Left ventricle myocardium superior (tissue), 1 donor: ENCODE measurements at regions not wholly inside any gene's neighbourhood (a gene's known extent, or its start where the extent isn't known, plus 50 kb on each side); places are given as distances from the start of the nearest gene placed in this dataset.
"Not testable (repeated sequence)": the region's sequence is repeated elsewhere in the genome, so short reads cannot be mapped to it uniquely, and the experiment has no call there.

ENCODE experiments used
- ATAC-seq: fragments of 200-7000 bp; cut with Tn5 transposase; one replicate; pipeline ENCODE4 v1.9.1; 2020; ENCODE audit warnings: mild to moderate bottlenecking, moderate library complexity
- DNase-seq: peaks from one replicate; pipeline ENCODE4 v3.0.0-alpha.2; 2020
- intact Hi-C: fragments of 100-400 bp; cut with micrococcal nuclease; formaldehyde crosslinking; loops from one replicate; pipeline ENCODE4 v1.11.0; 2022
- donor health status: DM: no; HTN: yes; CAD: no; lungs with severe emphysema.

DNA sequence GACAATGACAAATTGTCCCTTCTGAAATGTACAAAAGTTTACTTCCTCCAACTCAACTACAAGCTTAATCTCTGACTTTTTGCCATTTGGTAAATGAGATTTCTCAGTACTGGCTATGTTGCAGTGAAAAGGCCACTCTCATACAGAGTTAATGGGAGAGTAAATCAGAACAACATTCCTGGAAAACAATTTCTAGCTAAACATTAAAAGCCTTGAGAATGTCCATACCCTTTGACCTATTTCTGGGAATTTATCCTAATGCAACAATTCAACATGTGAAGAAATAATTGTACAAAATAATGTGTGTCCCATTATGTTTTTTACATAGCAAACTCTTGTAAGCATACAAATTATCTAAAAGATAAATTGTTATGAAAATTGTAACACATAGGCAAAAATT, 56.3 kb upstream of the SPEF2 start:
- intact Hi-C loops: no loop called here
- DNase-seq (no peak), ATAC-seq (no peak)

DNA sequence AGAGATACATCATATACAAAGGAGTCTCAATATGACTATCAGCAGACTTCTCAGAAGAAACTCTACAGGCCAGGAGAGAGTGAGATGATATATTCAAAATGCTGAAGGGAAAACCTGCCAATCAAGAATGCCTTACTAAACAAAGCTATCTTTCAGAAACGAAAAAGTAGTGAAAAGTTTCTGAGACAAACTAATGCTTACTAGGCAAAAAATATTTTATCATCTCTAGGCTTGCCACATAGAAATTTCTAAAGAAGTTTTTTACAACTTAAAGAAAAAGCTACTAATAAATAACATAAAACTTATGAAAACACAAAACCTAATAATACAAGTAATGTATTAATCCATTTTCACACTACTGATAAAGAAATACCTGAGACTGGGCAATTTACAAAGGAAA, 59.9 kb upstream of the SPEF2 start:
- intact Hi-C loops: no loop called here
- DNase-seq: no peak
- ATAC-seq: no peak

DNA sequence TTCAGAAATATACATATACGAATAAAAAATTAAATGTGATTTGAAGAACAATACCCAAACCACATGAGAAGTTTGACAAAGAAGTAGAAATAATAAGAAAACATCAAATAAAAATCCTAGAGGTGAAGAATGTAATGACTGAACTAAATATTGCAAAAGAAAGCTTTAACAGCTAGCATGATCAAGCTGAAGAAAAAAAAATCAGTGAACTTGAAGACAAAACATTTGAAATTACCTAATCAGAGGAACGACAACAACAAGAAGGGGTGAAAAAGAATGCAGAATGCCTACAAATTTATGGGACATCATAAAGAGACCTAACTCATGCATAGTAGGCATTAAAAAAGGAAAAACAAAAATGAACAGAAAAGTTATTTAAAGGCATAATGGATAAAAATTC, 60.5 kb upstream of the SPEF2 start:
- no peak for DNase-seq
- no peak for ATAC-seq
- intact Hi-C loops: no loop called here

DNA sequence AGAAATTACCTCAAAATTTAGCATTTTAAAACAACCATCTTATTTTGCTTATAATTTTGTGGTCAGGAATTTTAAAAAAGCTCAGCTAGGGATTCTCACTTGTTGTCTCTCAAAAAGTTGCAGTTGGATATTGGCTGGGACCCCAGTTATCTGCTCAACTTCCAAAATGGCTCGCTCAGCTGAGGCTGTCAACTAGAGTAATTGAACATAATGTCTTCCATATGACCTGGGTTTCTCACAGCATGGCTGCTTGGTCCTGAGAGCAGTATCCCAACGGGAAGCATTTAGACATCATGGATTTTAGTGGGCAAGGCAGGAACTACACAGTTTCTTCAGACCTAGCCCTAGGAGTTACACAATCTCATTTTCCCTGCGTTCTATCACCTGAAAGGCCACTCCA, 63.6 kb upstream of the SPEF2 start:
- no peak for ATAC-seq
- intact Hi-C loops: no loop called here
- no peak for DNase-seq

DNA sequence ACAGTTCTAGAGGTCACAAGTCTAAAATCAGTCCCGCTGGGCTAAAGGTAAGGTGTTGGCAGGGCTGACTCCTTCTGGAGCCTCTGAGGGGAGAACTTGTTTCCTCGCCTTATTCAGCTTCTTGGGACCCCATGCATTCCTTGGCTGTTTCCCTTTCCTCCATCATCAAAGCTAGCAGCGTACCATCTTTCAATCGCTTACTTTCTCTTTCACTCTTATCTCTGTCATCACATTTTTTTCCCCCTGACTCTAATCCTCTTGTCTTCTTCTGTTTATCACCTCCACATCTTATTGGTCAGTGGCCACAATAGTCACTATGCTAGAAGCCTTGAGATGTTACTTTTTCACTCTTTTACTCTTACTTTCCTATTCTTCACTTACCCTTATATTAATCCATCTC, 72.5 kb upstream of the SPEF2 start:
- DNase-seq (no peak), ATAC-seq (no peak)
- intact Hi-C loops: no loop called here

DNA sequence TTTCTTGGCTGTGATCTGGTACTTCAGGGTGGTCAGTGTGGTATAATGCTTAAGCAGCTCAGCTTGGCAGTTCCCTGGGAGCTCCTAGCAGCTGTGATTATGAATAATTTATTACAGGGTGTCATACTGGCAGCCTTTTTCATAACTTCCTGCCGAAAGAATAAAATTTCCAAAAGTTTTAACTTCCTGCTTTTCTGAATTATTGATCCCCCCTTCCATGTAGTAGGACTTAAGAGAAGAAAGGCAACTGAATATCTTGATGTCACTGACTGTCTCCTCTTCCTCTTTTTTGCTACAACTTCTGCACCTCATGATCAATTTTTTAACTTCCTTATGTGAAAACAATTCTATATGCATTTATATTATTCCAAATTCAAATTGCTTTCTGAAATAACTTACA, 74.3 kb upstream of the SPEF2 start:
- ATAC-seq (no peak), DNase-seq (no peak)
- intact Hi-C loops: no loop called here

DNA sequence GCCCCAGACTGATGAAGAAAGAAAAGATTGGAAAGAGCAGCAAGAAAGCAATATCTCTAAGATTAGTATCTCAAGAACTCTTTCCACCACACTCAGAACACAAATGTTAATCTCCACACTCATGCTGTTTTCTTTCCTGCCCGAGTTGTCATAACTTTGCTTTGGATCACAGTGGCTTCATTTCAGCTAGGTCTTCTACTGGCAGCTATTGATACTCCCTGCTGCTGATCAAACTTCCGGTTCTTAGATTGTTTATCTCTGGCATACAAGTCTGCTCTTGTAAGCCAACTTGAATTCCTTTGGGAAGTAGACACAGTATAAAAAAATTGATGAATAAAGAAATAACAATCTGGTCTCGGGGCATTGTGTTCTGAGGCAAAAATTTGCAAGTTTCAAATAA, 77.7 kb upstream of the SPEF2 start:
- intact Hi-C loops: no loop called here

DNA sequence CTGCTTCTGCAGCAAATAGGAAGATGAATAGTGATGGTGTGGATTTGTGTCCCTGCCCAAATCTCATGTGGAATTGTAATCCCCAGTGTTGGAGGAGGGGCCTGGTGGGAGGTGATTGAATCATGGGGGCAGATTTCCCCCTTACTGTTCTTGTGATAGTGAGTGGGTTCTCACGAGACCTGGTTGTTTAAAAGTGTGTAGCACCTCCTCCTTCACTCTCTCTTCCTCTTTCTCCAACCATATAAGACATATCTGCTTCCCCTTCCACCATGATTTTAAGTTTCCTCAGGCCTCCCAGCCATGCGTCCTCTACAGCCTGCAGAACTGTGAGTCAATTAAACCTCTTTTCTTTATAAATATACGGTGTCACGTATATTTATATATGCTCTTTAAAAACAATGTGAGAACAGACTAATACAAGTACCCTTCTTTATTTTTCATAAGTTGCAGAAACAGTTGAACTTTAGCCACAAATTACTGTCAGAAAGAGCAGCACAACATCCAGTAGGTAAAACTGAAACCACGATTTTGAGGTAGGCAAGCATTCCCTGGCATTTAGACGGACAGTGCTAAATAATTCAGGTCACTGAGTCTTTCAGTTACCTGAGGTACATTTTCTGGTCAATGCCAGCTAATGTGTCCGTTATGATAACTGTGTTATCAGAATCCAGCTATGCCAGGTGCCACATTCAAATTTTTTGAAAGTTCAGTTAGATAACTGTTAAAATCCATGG, 79.3 kb upstream of the SPEF2 start:
- intact Hi-C loops: no loop called here
- no peak for ATAC-seq
- DNase-seq: no peak

More for the DNA sequence above, 77.7 kb upstream of the SPEF2 start:
- ATAC-seq: no peak
- DNase-seq: no peak

DNA sequence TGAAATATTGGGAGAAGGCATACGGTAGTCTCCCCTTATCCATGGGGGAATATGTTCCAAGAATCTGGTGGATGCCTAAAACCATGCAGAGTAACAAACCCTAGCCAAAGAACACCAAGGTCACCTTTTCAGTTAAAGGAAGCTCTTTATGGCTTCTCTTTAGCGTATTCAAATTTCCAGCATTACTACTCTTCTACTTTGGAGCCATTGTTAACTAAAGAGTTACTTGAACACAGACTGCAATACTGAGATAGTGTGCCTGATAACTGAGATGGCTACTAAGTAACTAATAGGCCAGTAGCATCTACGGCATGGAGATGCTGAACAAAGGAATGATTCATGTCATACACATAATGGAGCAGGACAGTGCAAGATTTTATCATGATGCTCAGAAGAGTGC, 84.5 kb upstream of the SPEF2 start:
- DNase-seq (no peak), ATAC-seq (no peak)
- intact Hi-C loops: no loop called here

DNA sequence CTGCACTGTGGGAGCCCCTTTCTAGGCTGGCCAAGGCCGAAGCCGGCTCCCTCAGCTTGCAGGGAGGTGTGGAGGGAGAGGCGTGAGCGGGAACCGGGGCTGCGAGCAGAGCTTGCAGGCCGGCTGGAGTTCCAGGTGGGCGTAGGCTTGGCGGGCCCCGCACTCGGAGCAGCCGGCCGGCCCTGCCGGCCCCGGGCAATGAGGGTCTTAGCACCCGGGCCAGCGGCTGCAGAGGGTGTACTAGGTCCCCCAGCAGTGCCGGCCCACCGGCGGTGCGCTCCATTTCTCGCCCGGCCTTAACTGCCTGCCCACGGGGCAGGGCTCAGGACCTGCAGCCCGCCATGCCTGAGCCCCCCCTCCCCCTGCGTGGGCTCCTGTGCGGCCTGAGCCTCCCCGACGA, 86.1 kb upstream of the SPEF2 start:
- DNase-seq, ATAC-seq, intact Hi-C loops: not testable (repeated sequence)

DNA sequence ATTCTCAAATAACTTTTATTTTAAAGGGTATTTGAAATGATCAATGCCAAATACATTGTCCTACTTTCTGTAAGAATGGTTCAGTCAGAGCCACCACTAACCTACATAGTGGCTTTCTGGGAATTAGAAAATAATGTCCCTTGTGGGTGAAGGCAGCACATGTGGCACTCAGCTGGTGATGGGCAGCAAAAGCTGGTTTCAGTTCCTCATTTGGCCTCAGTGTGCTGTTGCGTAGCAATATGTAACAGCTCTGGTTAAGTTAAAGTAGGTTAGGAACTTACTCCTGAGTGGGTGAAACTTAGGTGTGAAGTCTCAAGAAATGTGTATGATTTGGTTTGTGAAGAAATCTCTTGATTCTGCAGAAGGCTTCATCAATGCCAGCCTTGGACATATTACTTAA, 99.6 kb upstream of the SPEF2 start:
- ATAC-seq: no peak
- DNase-seq: no peak
- intact Hi-C loops: no loop called here

DNA sequence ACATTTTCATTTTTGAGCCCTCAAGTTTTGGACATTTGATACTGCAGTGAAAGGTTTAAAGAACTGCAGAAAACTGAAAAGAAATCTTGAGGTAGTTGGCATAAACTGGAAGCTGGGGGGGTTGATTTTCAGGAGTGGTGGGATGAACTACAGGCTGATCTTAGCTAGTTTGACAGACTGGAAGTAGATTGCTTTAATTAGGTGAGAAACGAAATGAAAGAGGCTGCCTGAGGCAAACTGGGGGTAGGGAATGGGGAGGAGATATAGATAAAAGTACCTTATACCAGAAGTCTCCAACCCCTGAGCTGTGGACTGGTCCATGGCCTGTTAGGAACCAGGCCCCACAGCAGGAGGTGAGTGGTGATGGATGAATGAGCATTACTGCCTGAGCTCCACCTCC, 101.4 kb upstream of the SPEF2 start:
- intact Hi-C loops: no loop called here
- ATAC-seq (no peak), DNase-seq (no peak)

DNA sequence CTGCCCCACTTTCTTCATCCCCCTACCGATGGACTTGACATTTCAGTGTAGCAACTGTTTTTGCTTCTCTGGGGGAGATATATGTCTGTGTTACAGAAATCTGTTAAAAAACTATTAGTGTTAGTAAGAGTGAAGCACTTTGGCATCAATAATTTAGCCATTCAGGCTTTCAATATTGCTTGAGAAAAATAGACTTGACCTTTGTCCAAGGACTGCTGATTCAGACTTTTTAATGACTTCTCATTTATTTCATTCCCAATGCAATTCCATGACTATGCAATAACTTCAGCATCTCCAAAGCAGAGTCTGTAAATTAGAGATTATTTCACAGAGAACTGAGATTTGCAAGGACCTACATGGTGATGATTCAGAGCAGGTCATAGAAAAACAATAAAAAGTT, 104.1 kb upstream of the SPEF2 start:
- intact Hi-C loops: no loop called here
- DNase-seq: no peak
- ATAC-seq: no peak

DNA sequence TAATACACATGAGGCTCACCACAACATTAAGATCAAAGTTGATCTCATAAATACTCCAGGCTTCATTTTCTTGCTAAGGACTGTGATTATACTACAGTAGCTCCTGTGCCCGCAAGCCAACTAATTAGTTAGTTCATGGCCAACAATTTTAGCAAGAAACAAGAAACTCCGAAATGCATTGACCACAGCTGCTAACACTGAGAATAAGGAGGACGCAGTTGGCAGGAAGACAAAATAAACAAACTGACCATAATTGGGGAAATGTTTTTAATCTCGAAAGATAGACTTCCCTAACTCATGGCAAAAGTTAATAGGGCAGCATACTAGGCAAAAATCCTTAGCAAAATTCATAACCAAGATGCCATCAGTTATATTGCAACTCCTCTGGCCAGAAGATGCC, 115.5 kb upstream of the SPEF2 start:
- intact Hi-C loops: no loop called here
- ATAC-seq (no peak), DNase-seq (no peak)

DNA sequence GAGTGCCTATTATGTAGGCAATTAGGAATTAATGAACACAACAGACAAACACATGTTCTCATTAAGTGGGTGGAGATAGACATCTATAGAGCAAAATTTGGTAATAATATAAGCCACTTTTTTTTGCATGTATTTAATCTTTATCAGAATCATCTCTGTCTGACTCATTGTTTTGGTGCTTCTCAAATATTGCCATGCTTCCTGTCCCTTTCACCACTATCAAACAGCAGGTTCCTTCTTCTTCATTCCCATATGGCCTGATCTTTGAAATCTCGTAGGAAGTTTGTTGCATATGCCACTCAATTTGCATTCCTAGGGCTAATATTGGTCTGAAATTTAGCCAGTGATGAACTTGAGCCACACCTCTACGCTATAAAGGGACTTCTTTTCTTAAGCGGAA, 128.9 kb upstream of the SPEF2 start:
- ATAC-seq: no peak
- no peak for DNase-seq
- intact Hi-C loops: no loop called here

DNA sequence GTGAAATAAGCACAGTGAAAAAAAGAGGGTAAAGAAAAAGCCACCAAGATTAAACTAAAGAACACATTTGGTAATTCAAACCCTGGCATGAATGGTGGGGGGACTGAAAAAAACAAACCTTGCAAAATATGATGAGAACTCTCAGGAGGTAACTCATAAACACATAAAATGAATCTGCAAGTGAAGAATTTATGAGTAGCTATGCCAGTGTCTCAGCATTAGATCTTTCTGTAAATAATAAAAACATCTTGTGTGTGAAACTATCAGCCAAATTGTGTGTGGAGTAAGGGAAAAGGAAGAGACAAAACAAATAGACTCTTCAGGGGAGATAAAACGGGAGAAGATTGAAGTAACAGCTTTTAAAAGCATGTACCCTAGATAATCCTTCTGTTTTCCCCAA, 129.6 kb upstream of the SPEF2 start:
- intact Hi-C loops: no loop called here
- DNase-seq (no peak), ATAC-seq (no peak)

DNA sequence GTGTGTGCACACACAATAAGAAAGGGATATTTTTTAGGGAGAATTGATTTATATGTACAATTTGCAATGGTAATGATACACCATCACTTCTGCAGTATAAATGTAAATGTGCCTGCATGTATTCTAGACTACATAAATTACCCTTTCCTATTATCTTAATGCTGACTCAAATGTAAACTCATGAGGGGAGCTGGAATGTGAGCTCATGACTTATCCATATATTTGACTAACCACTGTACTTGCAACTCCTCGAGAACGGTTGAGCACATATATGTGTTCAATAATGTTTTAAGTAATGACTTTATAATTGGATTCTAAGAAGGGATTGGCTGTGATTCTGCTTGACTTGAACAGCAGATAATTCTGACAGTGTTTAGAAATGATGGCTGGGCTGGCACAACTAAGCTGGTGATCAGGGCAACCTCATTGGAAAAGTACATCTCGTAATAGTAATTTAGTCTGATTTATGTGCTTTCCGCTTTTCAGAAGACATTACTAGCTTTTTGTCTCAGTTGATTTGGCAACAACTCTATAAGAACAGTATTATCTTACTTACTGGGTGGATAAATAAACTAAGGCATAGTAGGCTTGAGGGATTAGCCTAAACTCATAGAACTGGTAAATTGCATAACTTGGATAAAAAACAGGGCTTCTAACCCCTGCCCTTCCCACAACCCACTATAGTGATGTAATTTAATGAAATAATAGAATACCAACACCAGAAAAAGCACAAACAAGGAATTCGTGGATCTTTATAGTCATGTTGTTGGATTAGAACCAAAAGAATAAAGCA, 130.2 kb upstream of the SPEF2 start:
- ATAC-seq (no peak), DNase-seq (no peak)
- intact Hi-C loops: no loop called here

DNA sequence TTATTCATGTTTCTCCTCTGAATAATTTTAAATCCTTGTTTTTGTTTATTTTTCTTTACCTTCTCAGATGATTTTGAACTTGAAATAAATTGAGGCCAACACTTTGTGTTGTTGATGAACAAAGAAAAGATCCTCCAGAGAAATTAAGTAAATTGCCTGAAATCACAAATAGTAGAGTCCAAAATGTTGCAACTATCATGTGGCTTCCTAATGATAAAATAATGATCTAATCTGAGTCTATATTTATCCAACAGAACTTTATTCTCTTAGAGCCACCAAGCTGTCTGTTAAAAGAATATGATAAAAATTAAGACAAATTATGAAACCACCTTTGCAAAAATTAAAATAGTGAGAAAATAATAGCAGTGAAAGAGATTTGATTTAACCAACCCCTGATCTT, 132.2 kb upstream of the SPEF2 start:
- intact Hi-C loops: no loop called here
- ATAC-seq (no peak), DNase-seq (no peak)

DNA sequence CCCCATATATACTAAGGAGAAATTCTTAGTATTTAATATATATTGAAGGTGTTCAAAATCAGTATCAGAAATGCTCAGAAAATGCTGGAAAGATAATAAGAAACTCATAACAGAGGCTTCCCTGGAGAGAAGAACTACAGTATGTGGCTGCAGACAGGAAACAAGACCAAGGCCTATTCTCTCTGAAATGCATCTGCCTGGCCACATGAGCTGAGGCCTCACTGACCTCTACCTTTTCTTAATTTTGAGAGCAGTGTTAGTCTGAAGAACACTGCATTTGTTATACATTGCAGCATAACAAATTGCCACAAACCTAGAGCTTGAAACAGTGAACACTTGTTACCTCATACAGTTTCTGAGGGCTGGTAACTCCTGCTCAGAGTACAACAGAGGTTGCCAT, 133.4 kb upstream of the SPEF2 start:
- ATAC-seq (no peak), DNase-seq (no peak)
- intact Hi-C loops: no loop called here

DNA sequence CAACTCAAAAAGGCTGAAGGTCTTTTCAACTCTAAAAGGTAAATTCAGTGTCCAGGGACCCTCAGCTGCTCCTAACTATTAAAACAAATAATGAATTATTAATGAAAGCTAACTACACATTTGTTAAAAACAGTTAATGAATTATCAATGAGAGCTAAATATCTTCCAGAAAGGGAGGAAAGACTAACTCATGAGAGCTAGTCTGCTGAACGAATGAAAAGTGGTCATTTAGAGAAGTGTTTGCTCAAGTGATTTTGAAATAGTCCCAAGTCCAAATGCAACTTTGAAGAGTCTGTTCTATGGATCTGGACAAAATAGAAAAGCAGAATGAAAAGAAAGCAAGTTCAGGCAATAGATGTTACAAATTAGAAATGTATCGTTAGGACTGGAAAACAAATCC, 133.9 kb upstream of the SPEF2 start:
- intact Hi-C loops: no loop called here
- ATAC-seq (no peak), DNase-seq (no peak)

DNA sequence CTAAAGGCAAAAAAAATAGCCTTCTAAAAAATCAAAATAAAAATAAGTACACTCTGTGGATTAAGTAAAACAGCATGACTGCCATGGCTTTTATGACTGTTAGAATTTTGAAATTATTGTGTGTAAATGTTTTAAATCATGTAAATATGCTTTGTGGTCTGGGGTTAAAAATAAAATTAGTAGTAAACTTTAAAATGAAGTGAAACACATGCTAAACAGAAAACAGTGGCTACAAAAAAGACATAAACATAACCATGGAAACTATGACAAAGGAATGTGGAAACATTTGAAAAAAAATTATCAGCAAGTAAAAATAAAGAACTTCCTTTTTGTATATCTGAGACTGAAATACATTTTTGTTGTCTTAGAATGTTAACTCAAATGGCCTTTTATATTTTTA, 134.5 kb upstream of the SPEF2 start:
- intact Hi-C loops: no loop called here
- no peak for DNase-seq
- ATAC-seq: no peak
